VCaP (cell line): ENCODE measurements at regions not wholly inside any gene's neighbourhood (a gene's known extent, or its start where the extent isn't known, plus 50 kb on each side); places are given as distances from the start of the nearest gene placed in this dataset.

Experiments used
- H3K27ac ChIP-seq: fragments of 450-650 bp; 2 replicates; pipeline ENCODE4 v1.5.1; 2017
- TF ChIP-seq, protein P1 (sequence below): fragments of 450-650 bp; conservative IDR thresholded peaks from 2 replicates; pipeline ENCODE4 v1.5.1; 2017; ENCODE audit warnings: mild to moderate bottlenecking, moderate library complexity

- no peak overlapping the region for H3K27ac ChIP-seq
- TF ChIP-seq, protein P1, sequence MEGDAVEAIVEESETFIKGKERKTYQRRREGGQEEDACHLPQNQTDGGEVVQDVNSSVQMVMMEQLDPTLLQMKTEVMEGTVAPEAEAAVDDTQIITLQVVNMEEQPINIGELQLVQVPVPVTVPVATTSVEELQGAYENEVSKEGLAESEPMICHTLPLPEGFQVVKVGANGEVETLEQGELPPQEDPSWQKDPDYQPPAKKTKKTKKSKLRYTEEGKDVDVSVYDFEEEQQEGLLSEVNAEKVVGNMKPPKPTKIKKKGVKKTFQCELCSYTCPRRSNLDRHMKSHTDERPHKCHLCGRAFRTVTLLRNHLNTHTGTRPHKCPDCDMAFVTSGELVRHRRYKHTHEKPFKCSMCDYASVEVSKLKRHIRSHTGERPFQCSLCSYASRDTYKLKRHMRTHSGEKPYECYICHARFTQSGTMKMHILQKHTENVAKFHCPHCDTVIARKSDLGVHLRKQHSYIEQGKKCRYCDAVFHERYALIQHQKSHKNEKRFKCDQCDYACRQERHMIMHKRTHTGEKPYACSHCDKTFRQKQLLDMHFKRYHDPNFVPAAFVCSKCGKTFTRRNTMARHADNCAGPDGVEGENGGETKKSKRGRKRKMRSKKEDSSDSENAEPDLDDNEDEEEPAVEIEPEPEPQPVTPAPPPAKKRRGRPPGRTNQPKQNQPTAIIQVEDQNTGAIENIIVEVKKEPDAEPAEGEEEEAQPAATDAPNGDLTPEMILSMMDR, result no peak
Observed at GRCh38 chr3:181629029-181629428, 82.7 kb upstream of the SOX2 start.

GRCh38 chr3:181628384-181628783 lies 83.3 kb upstream of the SOX2 start:
- TF ChIP-seq, protein P1, result no peak
- H3K27ac ChIP-seq, result no peak overlapping the region

- TF ChIP-seq, protein P1, result no peak
- H3K27ac ChIP-seq, result no peak overlapping the region
Observed at GRCh38 chr3:181626036-181626435, 85.7 kb upstream of the SOX2 start.

DNA sequence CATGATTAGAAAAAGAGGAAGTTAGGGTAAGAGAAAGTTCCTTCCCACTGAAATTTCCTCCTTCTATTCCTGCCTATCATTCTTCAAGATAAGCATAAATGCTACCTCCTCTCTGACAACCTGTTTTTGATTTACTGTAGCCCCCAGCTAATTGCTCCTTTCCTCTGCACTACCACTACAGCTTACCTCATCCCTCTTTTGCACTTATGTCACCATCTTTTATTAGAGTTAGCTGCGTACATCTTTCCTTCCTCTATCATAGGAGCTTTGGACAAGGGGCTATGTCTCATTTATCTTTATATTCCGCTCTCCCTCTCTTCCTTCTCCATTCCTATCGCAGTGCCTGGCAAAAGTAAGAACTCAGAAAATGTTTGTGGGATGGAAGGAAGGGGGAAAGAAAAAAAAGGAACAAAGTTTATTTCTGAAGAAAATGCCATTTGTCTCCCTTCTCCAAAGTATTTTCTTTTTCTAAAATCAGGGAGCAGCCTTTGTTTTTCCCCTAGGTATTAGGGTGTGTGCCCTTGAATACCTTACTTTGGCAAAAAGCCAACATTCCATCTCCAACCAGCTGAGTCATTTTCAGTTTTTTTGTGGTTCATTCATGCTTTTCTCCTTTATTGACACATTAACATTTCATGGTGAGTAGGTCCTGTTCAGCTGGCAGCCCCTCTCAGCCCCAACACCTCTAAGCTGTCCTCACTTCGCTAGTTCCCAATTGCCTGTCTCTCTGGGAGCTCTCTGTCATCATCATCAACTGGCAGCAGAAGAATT lies 87.6 kb upstream of the SOX2 start:
- H3K27ac ChIP-seq, result no peak overlapping the region

GRCh38 chr3:181622365-181622764 lies 89.4 kb upstream of the SOX2 start:
- no peak overlapping the region for H3K27ac ChIP-seq
- TF ChIP-seq, protein P1, result no peak

More for the DNA sequence above, 87.6 kb upstream of the SOX2 start:
- TF ChIP-seq, protein P1, result no peak

- H3K27ac ChIP-seq, result no peak overlapping the region
- TF ChIP-seq, protein P1, result no peak
Observed at GRCh38 chr3:181619897-181620296, 91.8 kb upstream of the SOX2 start.

DNA sequence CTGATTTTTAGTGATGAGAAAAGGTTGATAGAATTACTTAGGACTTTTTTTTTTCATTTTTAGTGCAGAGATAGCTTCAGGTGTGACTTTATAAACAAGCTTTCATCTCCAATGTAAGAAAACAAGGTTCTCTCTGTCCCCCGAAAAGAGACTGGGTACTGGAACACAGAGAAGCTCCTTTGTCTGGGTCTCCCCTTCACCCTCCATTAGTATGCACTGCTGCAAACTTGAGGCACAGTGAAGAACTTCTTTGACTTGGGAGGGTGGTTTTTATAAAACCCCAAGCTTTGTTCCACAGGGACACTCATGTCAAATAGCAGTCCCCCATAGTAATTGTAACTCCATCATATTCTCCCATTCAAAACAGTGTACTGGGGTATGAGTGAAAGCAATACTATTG lies 93.5 kb upstream of the SOX2 start:
- no peak overlapping the region for H3K27ac ChIP-seq
- TF ChIP-seq, protein P1, result no peak
